H9 (cell line): ENCODE measurements at regions not wholly inside any gene's neighbourhood (a gene's known extent, or its start where the extent isn't known, plus 50 kb on each side); places are given as distances from the start of the nearest gene placed in this dataset.

Experiments used
- DNase-seq: peaks from one replicate; pipeline ENCODE4 v3.0.0-alpha.2; 2017
- H2AFZ ChIP-seq: one replicate; pipeline ENCODE4 v1.6.1; 2013; ENCODE audit warnings: mild to moderate bottlenecking, low read length, control low read depth, moderate library complexity
- H2AK5ac ChIP-seq: 2 replicates; pipeline ENCODE4 v1.6.1; 2013; ENCODE audit warnings: low read length, control low read depth, mixed read lengths; ENCODE audit not compliant: insufficient read length
- H2BK120ac ChIP-seq: one replicate; pipeline ENCODE4 v1.6.1; 2013; ENCODE audit warnings: low read depth, mild to moderate bottlenecking, low read length, control low read depth, inconsistent platforms; ENCODE audit not compliant: poor library complexity, severe bottlenecking
- H2BK12ac ChIP-seq: 2 replicates; pipeline ENCODE4 v1.6.1; 2013; ENCODE audit warnings: low read length, control low read depth, mixed read lengths, low read depth; ENCODE audit not compliant: insufficient read length
- H2BK15ac ChIP-seq: 2 replicates; pipeline ENCODE4 v1.6.1; 2013; ENCODE audit warnings: low read depth, low read length, control low read depth
- H2BK20ac ChIP-seq: one replicate; pipeline ENCODE4 v1.6.1; 2013; ENCODE audit warnings: low read depth, mild to moderate bottlenecking, low read length, control low read depth, inconsistent platforms; ENCODE audit not compliant: poor library complexity, severe bottlenecking
- H2BK5ac ChIP-seq: 2 replicates; pipeline ENCODE4 v1.6.1; 2013; ENCODE audit warnings: low read length, control low read depth, mixed read lengths; ENCODE audit not compliant: insufficient read length
- H3K14ac ChIP-seq: 2 replicates; pipeline ENCODE4 v1.6.1; 2013; ENCODE audit warnings: low read length, control low read depth; ENCODE audit not compliant: insufficient read depth
- H3K18ac ChIP-seq: 2 replicates; pipeline ENCODE4 v1.6.1; 2013; ENCODE audit warnings: low read depth, mild to moderate bottlenecking, mixed read lengths, low read length, control low read depth; ENCODE audit not compliant: insufficient read length
- H3K23ac ChIP-seq: 2 replicates; pipeline ENCODE4 v1.6.1; 2013; ENCODE audit warnings: low read length, control low read depth, mixed read lengths, low read depth; ENCODE audit not compliant: insufficient read length
- H3K23me2 ChIP-seq: 2 replicates; pipeline ENCODE4 v1.6.1; 2013; ENCODE audit warnings: low read depth, mild to moderate bottlenecking, mixed read lengths, low read length, control low read depth; ENCODE audit not compliant: insufficient read length, poor library complexity, severe bottlenecking
- H3K27ac ChIP-seq: 2 replicates; pipeline ENCODE4 v1.5.1; 2013; ENCODE audit warnings: low read length, control low read depth, mixed read lengths, low read depth; ENCODE audit not compliant: insufficient read length
- H3K27me3 ChIP-seq: 2 replicates; pipeline ENCODE4 v1.6.1; 2013; ENCODE audit warnings: low read length, control low read depth, inconsistent platforms; ENCODE audit not compliant: insufficient read depth
- H3K4ac ChIP-seq: 2 replicates; pipeline ENCODE4 v1.6.1; 2013; ENCODE audit warnings: low read depth, mild to moderate bottlenecking, control low read depth, inconsistent platforms, low read length, moderate library complexity
- H3K4me1 ChIP-seq: 2 replicates; pipeline ENCODE4 v1.6.1; 2013; ENCODE audit warnings: low read length, control low read depth, inconsistent platforms; ENCODE audit not compliant: insufficient read depth
- H3K4me2 ChIP-seq: 2 replicates; pipeline ENCODE4 v1.6.1; 2013; ENCODE audit warnings: low read length, control low read depth, mixed read lengths; ENCODE audit not compliant: insufficient read length, insufficient read depth
- H3K56ac ChIP-seq: 2 replicates; pipeline ENCODE4 v1.6.1; 2013; ENCODE audit warnings: low read depth, mild to moderate bottlenecking, mixed read lengths, low read length, control low read depth; ENCODE audit not compliant: insufficient read length
- H3K79me1 ChIP-seq: 2 replicates; pipeline ENCODE4 v1.6.1; 2013; ENCODE audit warnings: low read depth, mild to moderate bottlenecking, moderate library complexity, low read length, control low read depth, inconsistent platforms; ENCODE audit not compliant: insufficient read depth, poor library complexity, severe bottlenecking
- H3K79me2 ChIP-seq: 2 replicates; pipeline ENCODE4 v1.6.1; 2013; ENCODE audit warnings: low read length, control low read depth, inconsistent platforms; ENCODE audit not compliant: insufficient read depth
- H3K9ac ChIP-seq: 2 replicates; pipeline ENCODE4 v1.6.1; 2013; ENCODE audit warnings: low read length, control low read depth, mixed read lengths; ENCODE audit not compliant: insufficient read length; ENCODE audit errors: extremely low read depth
- H3K9me3 ChIP-seq: one replicate; pipeline ENCODE4 v1.6.1; 2013; ENCODE audit warnings: low read depth, low read length, inconsistent platforms; ENCODE audit not compliant: control insufficient read depth
- H3T11ph ChIP-seq: one replicate; pipeline ENCODE4 v1.6.1; 2013; ENCODE audit warnings: mild to moderate bottlenecking, low read length, control low read depth, inconsistent platforms
- H4K20me1 ChIP-seq: one replicate; pipeline ENCODE4 v1.6.1; 2013; ENCODE audit not compliant: control insufficient read depth, insufficient read length, insufficient read depth
- H4K5ac ChIP-seq: 2 replicates; pipeline ENCODE4 v1.6.1; 2013; ENCODE audit warnings: low read depth, mild to moderate bottlenecking, mixed read lengths, low read length, control low read depth; ENCODE audit not compliant: insufficient read length
- H4K8ac ChIP-seq: replicated peaks from 2 replicates; pipeline ENCODE4 v1.6.1; 2013; ENCODE audit warnings: low read length, control low read depth, mixed read lengths, low read depth; ENCODE audit not compliant: insufficient read length
- H4K91ac ChIP-seq: 2 replicates; pipeline ENCODE4 v1.6.1; 2013; ENCODE audit warnings: low read depth, mild to moderate bottlenecking, moderate library complexity, mixed read lengths, low read length, control low read depth; ENCODE audit not compliant: insufficient read length
- H3K27ac Mint-ChIP-seq, 3 experiments: 2 replicates in 2 of 3; 3 replicates in 1 of 3; pipeline ENCODE4 v1.8.0; 2020 to 2021; ENCODE audit warnings: mixed read lengths in 3 of 3, mild to moderate bottlenecking in 1 of 3, moderate library complexity in 1 of 3
- H3K27me3 Mint-ChIP-seq: 2 replicates; pipeline ENCODE4 v1.8.0; 2021; ENCODE audit warnings: low read depth, mild to moderate bottlenecking, moderate library complexity, mixed read lengths
- H3K36me3 Mint-ChIP-seq, 3 experiments: 2 replicates in 2 of 3; 3 replicates in 1 of 3; pipeline ENCODE4 v1.8.0; 2020 to 2021; ENCODE audit warnings: low read depth in 3 of 3, mixed read lengths in 3 of 3; ENCODE audit not compliant: insufficient read depth in 1 of 3
- H3K4me1 Mint-ChIP-seq, 2 experiments: 2 replicates each; pipeline ENCODE4 v1.8.0; 2020; ENCODE audit warnings: mixed read lengths in 2 of 2
- H3K4me3 Mint-ChIP-seq, 2 experiments: 2 replicates in 1 of 2; 3 replicates in 1 of 2; pipeline ENCODE4 v1.8.0; 2020 to 2021; ENCODE audit warnings: mild to moderate bottlenecking in 2 of 2, mixed read lengths in 2 of 2, moderate library complexity in 1 of 2
- H3K9me3 Mint-ChIP-seq, 2 experiments: 2 replicates in 1 of 2; 3 replicates in 1 of 2; pipeline ENCODE4 v1.8.0; 2020; ENCODE audit warnings: mild to moderate bottlenecking in 2 of 2, mixed read lengths in 2 of 2, moderate library complexity in 1 of 2
- CTCF ChIP-seq: fragments of 200-600 bp; sonication (generic); conservative IDR thresholded peaks from 3 replicates; pipeline ENCODE4 v1.8.0; 2021; ENCODE audit warnings: antibody characterized with exemption, mild to moderate bottlenecking
- WGBS: extraction: QIAGEN DNeasy Blood & Tissue Kit; methylation state at CpG from one replicate; pipeline ENCODE4 v1.1.7; 2013; ENCODE audit warnings: missing lambda C conversion rate, low lambda C conversion rate, mixed read lengths; ENCODE audit not compliant: insufficient read length; ENCODE audit errors: extremely low coverage; 5-methylcytosine and 5-hydroxymethylcytosine counted together

GRCh38 chr5:96282020-96282419 is 151.0 kb downstream of the PCSK1 start:
- Histone ChIP-seq H3K79me2 (no peaks in the 10 kb centered on the region), H3K23me2 (no peaks in the 10 kb centered on the region), H2AFZ (no peak overlapping the region), H3K4me2 (no peak overlapping the region), H3K14ac (no peak overlapping the region), H2BK15ac (no peak overlapping the region), H4K8ac (no peak overlapping the region), H2BK12ac (no peak overlapping the region), H3K27me3 (no peaks in the 10 kb centered on the region), H3K56ac (no peak overlapping the region), H4K5ac (no peak overlapping the region), H3K23ac (no peak overlapping the region), H2BK20ac (no peak overlapping the region), H4K20me1 (no peaks in the 10 kb centered on the region), H3T11ph (no peak overlapping the region), H3K4me1 (peaks cover under 1% of the 10 kb centered on the region; the same call in 1 of the 2 replicates), H3K4ac (no peak overlapping the region), H3K18ac (no peak overlapping the region), H2AK5ac (no peak overlapping the region), H3K9me3 (no peaks in the 10 kb centered on the region), H3K27ac (no peak overlapping the region), H2BK120ac (no peak overlapping the region), H3K9ac (no peak overlapping the region), H2BK5ac (no peak overlapping the region), H3K79me1 (no peaks in the 10 kb centered on the region), H4K91ac (no peak overlapping the region)
- no CpG with 5 or more reads among the region's 8 CpGs for WGBS
- no peaks in the 10 kb centered on the region for H3K27me3 Mint-ChIP-seq
- no peak for DNase-seq
- H3K9me3 Mint-ChIP-seq: peaks cover 0 to 5% of the 10 kb centered on the region in 2 experiments; a peak in 1 of 5 replicates
- peaks cover 0 to 7% (median 0%) of the 10 kb centered on the region in 3 experiments; a peak in 2 of 7 replicates for H3K36me3 Mint-ChIP-seq
- H3K4me1 Mint-ChIP-seq: peaks cover 18 to 21% of the 10 kb centered on the region in 2 experiments
- H3K27ac Mint-ChIP-seq: no peak overlapping the region
- no peak overlapping the region for H3K4me3 Mint-ChIP-seq
- TF ChIP-seq CTCF: no peak
